Fibroblast of skin of abdomen (primary cell): ENCODE measurements at regions not wholly inside any gene's neighbourhood (a gene's known extent, or its start where the extent isn't known, plus 50 kb on each side); places are given as distances from the start of the nearest gene placed in this dataset.
"Not testable (repeated sequence)": the region's sequence is repeated elsewhere in the genome, so short reads cannot be mapped to it uniquely, and the experiment has no call there.

Experiments
- DNase-seq: peaks from one replicate; pipeline ENCODE4 v3.0.0-alpha.2; 2013

DNA sequence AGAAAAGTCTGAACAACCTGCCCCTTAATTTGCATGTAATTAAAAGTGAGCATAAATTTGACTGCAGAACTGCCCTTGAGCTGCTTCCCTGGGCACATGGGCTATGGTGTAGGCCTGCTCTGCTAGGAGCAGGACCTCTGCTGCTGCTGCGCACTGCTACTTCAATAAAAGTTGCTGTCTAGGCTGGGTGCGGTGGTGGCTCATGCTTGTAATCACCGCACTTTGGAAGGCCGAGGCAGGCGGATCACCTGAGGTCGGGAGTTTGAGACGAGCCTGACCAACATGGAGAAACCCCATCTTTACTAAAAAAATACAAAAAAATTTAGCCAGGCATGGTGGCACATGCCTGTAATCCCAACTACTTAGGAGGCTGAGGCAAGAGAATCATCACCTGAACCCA is 355.7 kb downstream of the KCNJ2 start:
- DNase-seq: not testable (repeated sequence)

GRCh38 chr17:70525961-70526360 is 356.6 kb downstream of the KCNJ2 start:
- DNase-seq: no peak

DNA sequence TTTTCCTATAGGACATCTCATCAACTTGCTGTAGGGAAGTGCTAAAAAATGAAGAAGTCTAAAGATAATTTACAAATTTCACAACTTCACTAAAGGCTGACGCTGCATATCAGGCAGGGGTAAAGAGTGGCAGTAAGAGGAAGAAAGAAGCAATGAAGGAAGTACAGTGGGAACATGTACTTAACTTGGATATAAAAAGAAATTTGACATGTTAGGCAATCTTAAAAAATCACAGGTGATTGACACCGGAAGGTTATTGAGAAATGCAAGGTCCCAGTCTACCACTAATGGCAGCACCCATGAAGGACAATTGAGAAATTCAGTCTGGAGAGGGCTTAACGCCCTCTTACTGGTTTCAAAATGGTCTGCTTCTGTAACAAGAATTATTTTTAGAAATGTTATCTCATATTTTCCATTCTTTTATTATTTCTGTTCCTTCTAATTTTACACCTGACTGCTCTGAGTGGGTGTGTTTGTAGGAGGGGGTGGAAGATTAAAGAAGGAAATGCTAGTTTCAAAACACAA is 358.1 kb downstream of the KCNJ2 start:
- no peak for DNase-seq

GRCh38 chr17:70533427-70533826 is 364.1 kb downstream of the KCNJ2 start:
- DNase-seq: no peak

DNA sequence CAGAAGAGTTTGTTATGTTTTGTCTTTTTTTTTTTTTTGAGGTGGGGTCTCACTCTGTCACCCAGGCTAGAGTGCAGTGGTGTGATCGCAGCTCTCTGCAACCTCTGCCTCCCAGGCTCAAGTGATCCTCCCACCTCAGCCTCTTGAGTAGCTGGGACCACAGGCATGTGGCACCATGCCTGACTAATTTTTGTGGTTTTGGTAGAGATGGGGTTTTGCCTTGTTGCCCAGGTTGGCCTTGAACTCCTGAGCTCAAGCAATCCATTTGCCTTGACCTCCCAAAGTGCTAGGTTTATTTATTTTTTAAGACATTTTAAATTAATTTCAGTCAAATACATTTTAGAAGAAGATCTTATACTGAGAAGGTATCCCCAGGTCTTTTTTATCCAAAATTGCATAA is 366.7 kb downstream of the KCNJ2 start:
- DNase-seq: peak; percentile 13

GRCh38 chr17:70539132-70539924 is 370.0 kb downstream of the KCNJ2 start:
- DNase-seq: no peak

DNA sequence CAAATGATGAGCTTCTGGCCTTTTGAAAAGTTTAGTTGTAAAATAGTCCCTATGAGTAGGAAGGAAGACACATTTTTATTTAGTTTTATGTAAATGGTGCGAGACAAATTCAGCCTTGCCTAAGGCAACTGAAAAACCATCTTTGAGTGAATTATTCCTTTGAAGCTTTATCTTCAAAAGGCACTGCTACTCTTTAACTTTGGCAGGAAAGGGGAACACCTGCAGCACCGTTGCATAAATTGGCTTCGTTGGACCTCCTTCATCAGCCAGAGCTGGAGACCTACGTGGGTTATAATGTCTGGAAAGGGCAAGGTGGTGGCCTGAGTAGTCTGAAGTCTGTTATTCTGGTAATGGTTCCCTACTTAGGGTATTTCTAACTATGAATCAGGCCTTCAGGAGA is 373.5 kb downstream of the KCNJ2 start:
- DNase-seq: no peak

DNA sequence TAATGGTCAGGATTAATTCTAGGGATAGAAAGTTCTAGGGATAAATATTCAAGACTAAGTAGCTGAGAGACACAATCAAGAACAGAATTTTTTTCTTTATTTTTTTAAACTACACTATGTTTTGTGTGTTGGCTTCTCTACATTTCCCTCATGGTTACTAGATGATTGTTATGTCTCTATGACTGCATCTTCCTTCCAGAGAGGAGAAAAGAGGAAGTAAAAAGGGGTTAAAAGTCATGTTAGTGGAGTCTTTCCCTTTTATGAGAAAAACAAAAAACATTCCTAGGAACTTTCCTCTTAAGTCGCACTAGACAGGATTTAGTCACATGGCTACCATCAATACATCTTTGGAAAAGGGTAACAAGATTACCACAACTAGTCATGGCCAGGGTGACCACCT is 375.0 kb downstream of the KCNJ2 start:
- DNase-seq: no peak

DNA sequence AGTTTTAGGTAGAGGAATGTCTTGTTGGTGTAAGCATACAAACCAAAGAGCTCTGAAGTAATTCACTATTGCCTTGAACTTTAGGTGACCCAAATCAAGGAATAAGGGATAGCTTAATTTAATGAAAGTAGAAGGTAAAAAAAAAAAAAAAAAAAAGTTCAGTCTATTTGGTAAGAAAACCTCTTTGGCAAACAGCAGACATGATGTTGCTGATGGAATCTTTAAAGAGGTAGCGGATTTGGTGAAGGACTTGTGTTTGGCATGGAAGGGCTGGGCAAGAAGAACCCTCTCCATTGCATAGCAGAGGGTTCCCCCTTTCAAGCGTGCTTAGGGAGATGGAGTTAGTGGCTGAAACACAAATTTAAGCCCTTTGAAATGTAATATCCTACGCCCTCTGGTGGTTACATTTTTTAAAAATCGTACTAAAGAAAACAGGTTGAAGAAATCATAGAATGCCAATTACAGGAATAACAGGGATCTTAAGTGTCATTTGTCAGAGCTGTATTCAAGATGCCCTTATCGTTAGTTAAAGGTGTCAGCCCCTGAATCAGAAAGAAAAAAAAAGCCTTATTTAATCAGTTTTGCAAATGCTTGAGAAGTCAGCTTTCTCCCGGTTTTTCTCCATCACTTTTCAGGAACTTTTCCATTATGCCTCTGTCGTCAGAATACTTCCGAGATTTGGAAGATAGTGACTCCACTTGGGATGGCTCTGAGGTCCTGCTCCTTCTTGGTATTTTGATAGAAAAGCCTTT is 383.1 kb downstream of the KCNJ2 start:
- DNase-seq: peak; percentile 26

DNA sequence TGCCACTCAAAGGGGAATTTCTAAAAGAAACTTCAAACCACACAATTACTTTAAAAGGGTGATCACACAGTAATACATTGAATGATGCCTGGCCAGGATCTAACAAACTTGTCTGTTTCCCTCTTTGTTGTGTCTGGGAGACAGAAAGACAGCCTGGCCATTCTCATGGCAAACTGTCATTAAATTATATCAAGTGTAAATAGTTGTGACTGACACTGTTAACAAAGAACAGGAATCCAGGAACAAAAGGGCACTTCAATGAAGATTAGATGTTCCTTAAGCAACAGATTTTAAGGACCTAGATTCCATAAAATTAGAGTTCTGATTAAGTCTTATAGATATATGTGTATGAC is 383.6 kb downstream of the KCNJ2 start:
- DNase-seq: no peak

DNA sequence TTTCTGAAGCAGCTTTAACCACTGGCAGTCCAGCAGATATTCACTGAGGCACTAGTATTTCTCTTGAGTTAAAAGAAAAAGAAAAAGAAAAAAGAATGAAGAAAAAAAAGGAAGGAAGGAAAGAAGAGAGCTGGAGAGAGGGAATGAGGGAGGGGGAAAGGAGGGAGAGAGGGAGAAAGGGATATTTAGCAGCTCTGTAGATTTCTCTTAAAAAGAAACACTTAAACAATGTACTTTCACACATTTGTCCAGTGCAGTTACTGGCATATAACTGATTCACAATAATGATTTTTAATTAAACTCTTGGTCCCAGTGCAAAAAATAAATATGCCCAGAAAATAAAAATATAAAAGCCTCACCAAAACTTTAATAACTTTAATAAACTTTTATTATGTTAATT is 386.4 kb downstream of the KCNJ2 start:
- no peak for DNase-seq

DNA sequence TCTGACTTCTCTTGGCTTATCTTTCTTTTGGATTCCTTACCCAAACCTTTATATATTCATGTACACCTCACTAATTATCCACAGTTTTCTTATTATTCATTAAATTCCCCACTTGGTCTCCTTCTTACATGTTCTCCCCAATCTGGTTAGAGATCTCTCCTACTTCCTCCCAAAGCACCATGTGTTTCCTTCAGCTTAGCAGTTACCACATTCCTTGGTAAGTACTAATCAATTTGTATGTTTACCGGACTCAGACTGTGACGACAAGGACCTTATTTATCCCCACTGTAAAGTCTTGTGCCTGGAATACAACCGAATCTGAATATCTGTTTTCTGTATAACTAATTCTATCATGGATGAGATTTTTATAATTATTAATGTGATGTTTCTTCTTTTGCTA is 389.5 kb downstream of the KCNJ2 start:
- no peak for DNase-seq

GRCh38 chr17:70560471-70560870 is 391.1 kb downstream of the KCNJ2 start:
- no peak for DNase-seq

- DNase-seq: no peak
Observed at GRCh38 chr17:70562137-70562536, 392.8 kb downstream of the KCNJ2 start.

DNA sequence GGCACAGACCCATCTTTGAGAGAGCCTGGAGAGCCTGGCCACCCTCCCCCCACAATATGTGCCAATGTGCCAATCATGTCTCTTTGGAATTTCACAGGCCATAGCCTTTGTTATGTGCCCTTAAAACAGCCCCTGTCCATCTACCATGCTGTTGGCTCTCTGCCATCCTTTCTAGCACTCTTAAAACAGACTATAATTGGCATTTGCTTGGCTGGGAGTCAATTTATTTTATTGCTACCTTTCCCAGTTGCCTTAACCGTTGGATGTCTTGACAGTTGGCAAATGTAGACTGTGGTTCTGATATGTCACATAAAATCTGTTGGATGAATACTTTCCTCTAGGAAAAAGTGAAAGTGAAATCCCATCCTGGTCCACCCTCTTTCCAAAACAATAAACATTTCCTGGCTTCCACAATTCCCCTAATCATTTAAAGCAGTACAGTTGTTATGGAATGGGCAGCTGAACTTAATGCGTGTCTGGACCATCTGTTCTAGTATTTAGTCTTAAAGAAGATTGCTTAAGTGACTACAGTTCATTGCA is 394.0 kb downstream of the KCNJ2 start:
- DNase-seq: peak; percentile 23

DNA sequence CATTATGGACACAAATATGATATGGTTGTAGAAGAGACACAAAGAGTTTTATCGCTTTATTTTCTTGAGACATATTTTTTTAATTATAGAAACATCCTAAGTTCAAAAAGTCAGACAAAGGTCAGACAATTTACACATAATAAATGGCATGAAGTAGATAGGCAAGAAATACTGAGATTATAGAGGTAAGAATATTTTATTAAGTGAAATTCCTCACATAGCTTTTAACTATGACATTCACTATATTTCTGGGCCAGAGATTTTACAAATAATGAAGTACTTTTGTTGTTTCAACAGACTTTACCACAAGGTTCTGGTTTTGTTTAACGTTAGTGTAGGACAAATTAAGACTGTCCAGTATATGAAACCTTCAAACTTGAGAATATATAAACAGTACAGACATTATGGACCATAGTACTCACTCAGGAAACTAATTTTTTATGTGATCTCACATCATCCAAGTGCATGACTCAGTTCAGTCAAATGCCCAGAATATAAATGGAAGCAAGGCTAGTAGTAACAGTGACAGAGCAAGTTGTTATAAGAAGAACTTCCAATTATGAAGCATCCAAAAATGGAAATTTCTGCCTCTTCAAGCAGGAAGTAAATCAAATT is 394.8 kb downstream of the KCNJ2 start:
- peak; percentile 9 for DNase-seq

DNA sequence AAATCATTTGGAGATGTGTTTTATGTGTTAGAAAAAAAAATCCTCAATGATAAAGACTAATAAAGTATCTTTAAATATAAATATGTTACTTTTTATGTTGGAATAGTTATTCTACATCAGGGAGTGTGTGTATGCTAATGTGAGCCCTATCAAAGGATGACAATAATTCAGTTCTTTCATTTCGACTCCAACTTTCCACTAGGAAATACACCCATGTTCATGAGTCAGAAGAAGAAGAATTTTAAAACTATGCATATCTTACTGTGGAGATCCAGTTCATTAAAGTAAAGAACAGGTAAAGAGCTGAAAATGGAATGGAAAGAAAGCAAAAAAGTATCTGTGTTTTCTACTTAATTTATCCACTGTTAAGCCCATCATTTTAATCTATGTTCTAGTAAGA is 399.8 kb downstream of the KCNJ2 start:
- DNase-seq: no peak

DNA sequence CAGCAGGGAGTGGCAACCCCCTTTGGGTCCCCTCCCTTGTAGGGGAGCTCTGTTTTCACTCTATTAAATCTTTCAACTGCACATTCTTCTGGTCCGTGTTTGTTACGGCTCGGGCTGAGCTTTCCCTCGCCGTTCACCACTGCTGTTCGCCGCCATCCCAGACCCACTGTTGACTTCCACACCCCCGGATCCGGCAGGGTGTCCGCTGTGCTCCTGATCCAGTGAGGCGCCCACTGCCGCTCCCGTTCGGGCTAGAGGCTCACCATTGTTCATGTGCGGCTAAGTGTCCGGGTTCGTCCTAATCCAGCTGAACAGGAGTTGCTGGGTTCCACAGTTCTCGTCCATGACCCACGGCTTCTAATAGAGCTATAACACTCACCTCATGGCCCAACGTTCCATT is 408.1 kb downstream of the KCNJ2 start:
- DNase-seq: no peak

DNA sequence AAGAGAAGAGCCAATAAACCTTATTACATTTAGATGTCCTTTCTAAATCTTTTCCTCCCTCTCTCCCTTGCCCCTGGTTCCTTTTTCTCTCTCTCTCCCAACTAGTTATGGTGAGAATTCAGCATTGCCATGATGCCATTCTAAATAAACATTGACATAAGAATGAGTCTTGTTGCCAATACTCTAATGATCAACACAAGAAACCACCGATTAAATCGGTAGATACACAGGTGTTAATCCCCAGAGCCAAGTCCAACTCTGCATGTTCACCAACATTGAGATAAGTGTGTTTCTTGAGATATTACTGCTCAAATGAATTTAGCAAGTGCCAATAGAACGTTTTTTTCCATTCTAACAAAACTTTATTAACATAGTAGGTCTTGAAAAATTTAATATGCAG is 412.1 kb downstream of the KCNJ2 start:
- DNase-seq: no peak

GRCh38 chr17:70582777-70583176 is 413.4 kb downstream of the KCNJ2 start:
- no peak for DNase-seq

GRCh38 chr17:70584255-70584654 is 414.9 kb downstream of the KCNJ2 start:
- DNase-seq: no peak

- DNase-seq: no peak
Observed at GRCh38 chr17:70588003-70588402, 418.7 kb downstream of the KCNJ2 start.

- DNase-seq: no peak
Observed at GRCh38 chr17:70597774-70598173, 428.4 kb downstream of the KCNJ2 start.
